K562 (cell line): ENCODE measurements at regions not wholly inside any gene's neighbourhood (a gene's known extent, or its start where the extent isn't known, plus 50 kb on each side); places are given as distances from the start of the nearest gene placed in this dataset.

ENCODE experiments used
- ATAC-seq: fragments of 200-7000 bp; cut with Tn5 transposase; 3 replicates; pipeline ENCODE4 v1.9.1; 2020; ENCODE audit warnings: moderate library complexity
- BruUV-seq: library from RNA; stranded (reverse); fragments of 400-500 nt; replicated peaks from 2 replicates; lab custom pipeline; 2021; lab: Mats Ljungman, UMichigan
- CTCF ChIA-PET: fragments of 300-600 bp; formaldehyde crosslinking; extraction: SDS; loops from one replicate; lab custom pipeline; 2021; ENCODE audit warnings: low intra/inter-chr PET ratio; lab: Yijun Ruan, JAX
- POLR2A ChIA-PET: fragments of 300-600, 350-650 bp; sonication (Branson Sonifier 250); formaldehyde crosslinking; extraction: SDS; loops from one replicate; lab custom pipeline; 2021; ENCODE audit warnings: antibody characterized with exemption, inconsistent platforms; lab: Yijun Ruan, JAX
- DNase-seq, 4 experiments: peaks; one replicate each; pipeline versions ENCODE4 v3.0.0 to v3.0.0-alpha.2; 2011 to 2018; ENCODE audit warnings: low spot score in 3 of 4, mixed read lengths in 3 of 4; ENCODE audit errors: extremely low read depth in 1 of 4
- FAIRE-seq: peaks from 2 replicates; lab custom pipeline; 2011; peaks lifted over from hg19 to GRCh38; lab: Jason Lieb, UNC
- H2AFZ ChIP-seq: 2 replicates; pipeline ENCODE4 v1.6.0; 2011; ENCODE audit warnings: low read depth, low read length, control low read depth, inconsistent platforms
- H3K27ac ChIP-seq: fragments of 200-600 bp; 3 replicates; pipeline ENCODE4 v1.8.0; 2011; ENCODE audit warnings: low read depth, mild to moderate bottlenecking, control low read depth, inconsistent platforms, low read length, moderate library complexity, mixed read lengths; ENCODE audit errors: extremely low read depth
- H3K27me3 ChIP-seq, 2 experiments: fragments of 300-600 bp in 1 of 2; 2 replicates in 1 of 2; 3 replicates in 1 of 2; pipeline versions ENCODE4 v1.6.0 to v1.8.0; 2011; ENCODE audit warnings: inconsistent platforms in 2 of 2, low read length in 2 of 2, mild to moderate bottlenecking in 1 of 2, mixed read lengths in 1 of 2, moderate library complexity in 1 of 2; ENCODE audit not compliant: control insufficient read depth in 2 of 2, insufficient read depth in 2 of 2
- H3K36me3 ChIP-seq: fragments of 300-600 bp; 3 replicates; pipeline ENCODE4 v1.8.0; 2011; ENCODE audit warnings: mild to moderate bottlenecking, low read length, inconsistent platforms; ENCODE audit not compliant: control insufficient read depth, insufficient read depth
- H3K4me1 ChIP-seq, 2 experiments: fragments of 200-600 bp in 1 of 2; replicated peaks in 1 of 2; 2 replicates in 1 of 2; 3 replicates in 1 of 2; pipeline versions ENCODE4 v1.5.1 to v1.8.0; 2011; ENCODE audit warnings: inconsistent platforms in 2 of 2, low read length in 2 of 2, mild to moderate bottlenecking in 1 of 2, mixed read lengths in 1 of 2, moderate library complexity in 1 of 2; ENCODE audit not compliant: control insufficient read depth in 2 of 2, insufficient read depth in 2 of 2
- H3K4me2 ChIP-seq: 2 replicates; pipeline ENCODE4 v1.6.1; 2011; ENCODE audit warnings: low read length, control low read depth, inconsistent platforms, mixed read lengths; ENCODE audit not compliant: insufficient read depth
- H3K4me3 ChIP-seq: fragments of 200-600 bp; sonication (generic), shearing (Covaris generic); 2 replicates; pipeline ENCODE4 v1.5.1; 2016; ENCODE audit warnings: control low read depth, inconsistent platforms
- H3K79me2 ChIP-seq: fragments of 200-600 bp; 3 replicates; pipeline ENCODE4 v1.8.0; 2011; ENCODE audit warnings: low read length, inconsistent platforms; ENCODE audit not compliant: control insufficient read depth, insufficient read depth
- H3K9ac ChIP-seq, 2 experiments: 2 replicates each; pipeline versions ENCODE4 v1.6.0 to v1.6.1; 2011; ENCODE audit warnings: low read depth in 2 of 2, low read length in 2 of 2, control low read depth in 1 of 2, inconsistent platforms in 1 of 2, mild to moderate bottlenecking in 1 of 2, mixed read lengths in 1 of 2; ENCODE audit not compliant: insufficient read depth in 1 of 2
- H3K9me1 ChIP-seq: one replicate; pipeline ENCODE4 v1.6.0; 2011; ENCODE audit warnings: inconsistent platforms, mild to moderate bottlenecking, low read length, moderate library complexity; ENCODE audit not compliant: control insufficient read depth, insufficient read depth
- H3K9me3 ChIP-seq: replicated peaks from 2 replicates; pipeline ENCODE4 v1.5.1; 2011; ENCODE audit warnings: low read depth, low read length, inconsistent platforms; ENCODE audit not compliant: control insufficient read depth, insufficient read depth
- H4K20me1 ChIP-seq: replicated peaks from 2 replicates; pipeline ENCODE4 v1.6.1; 2011; ENCODE audit warnings: low read length, inconsistent platforms, mixed read lengths; ENCODE audit not compliant: control insufficient read depth, insufficient read depth
- DEAF1 ChIP-seq: fragments of 450-650 bp; formaldehyde crosslinking; IDR thresholded peaks from 2 replicates; pipeline ENCODE4 v1.4.0; 2020; ENCODE audit warnings: mild to moderate bottlenecking, moderate library complexity
- JUN ChIP-seq, 2 experiments: sonication (generic) in 1 of 2; formaldehyde crosslinking in 1 of 2; IDR thresholded peaks; 2 replicates each; pipeline versions ENCODE4 v1.6.1 to v1.8.0; 2012 to 2022; ENCODE audit warnings: borderline replicate concordance in 2 of 2, mild to moderate bottlenecking in 2 of 2, improper control_type of control experiment in 1 of 2, low read depth in 1 of 2, low read length in 1 of 2, missing genetic modification reagents in 1 of 2
- RBM17 ChIP-seq: fragments of 200-400 bp; formaldehyde crosslinking; IDR thresholded peaks from 2 replicates; pipeline ENCODE4 v1.6.1; 2017; ENCODE audit warnings: low read depth, mild to moderate bottlenecking, low read length, borderline replicate concordance
- TEAD4 ChIP-seq, 2 experiments: sonication (generic) in 1 of 2; formaldehyde crosslinking in 1 of 2; IDR thresholded peaks; 2 replicates each; pipeline versions ENCODE4 v1.6.1 to v1.8.0; 2012 to 2022; ENCODE audit warnings: borderline replicate concordance in 1 of 2, inconsistent platforms in 1 of 2, low read length in 1 of 2, mild to moderate bottlenecking in 1 of 2, missing genetic modification reagents in 1 of 2
- ZNF507 ChIP-seq: conservative IDR thresholded peaks from 2 replicates; pipeline ENCODE4 v1.6.1; 2017; ENCODE audit warnings: missing genetic modification characterization, missing compliant biosample characterization
- WGBS: fragments of 100-300 bp; shearing (Covaris generic); methylation state at CpG from one replicate; pipeline ENCODE4 v1.1.6; 2016; ENCODE audit warnings: low coverage, mixed read lengths; ENCODE audit not compliant: insufficient coverage; ENCODE audit errors: missing lambda C conversion rate; 5-methylcytosine and 5-hydroxymethylcytosine counted together
- in situ Hi-C: fragments of 300-500 bp; cut with MboI; formaldehyde crosslinking; loops from 4 replicates; pipeline ENCODE4 v1.15.0; 2018; ENCODE audit warnings: inconsistent platforms, mixed read lengths
- intact Hi-C: fragments of 100-400 bp; cut with micrococcal nuclease; formaldehyde crosslinking; loops from 2 replicates; pipeline ENCODE4 v1.14.2; 2022
- TF ChIP-seq, protein P1 (sequence below), 3 experiments: IDR thresholded peaks in 2 of 3; conservative IDR thresholded peaks in 1 of 3; 2 replicates each; pipeline ENCODE4 v1.5.1; 2011 to 2012; ENCODE audit warnings: low read length in 3 of 3, mild to moderate bottlenecking in 3 of 3, control low read depth in 2 of 3, improper control_type of control experiment in 1 of 3, inconsistent platforms in 1 of 3, low read depth in 1 of 3, mixed read lengths in 1 of 3, moderate library complexity in 1 of 3; ENCODE audit not compliant: insufficient read depth in 2 of 3
- TF ChIP-seq, protein P2 (sequence below), 2 experiments: fragments of 450-650 bp in 1 of 2; sonication (generic) in 1 of 2; formaldehyde crosslinking in 1 of 2; IDR thresholded peaks; 2 replicates each; pipeline versions ENCODE4 v1.7.1 to v1.9.0; 2016 to 2022; ENCODE audit warnings: inconsistent platforms in 1 of 2, mild to moderate bottlenecking in 1 of 2, missing genetic modification reagents in 1 of 2

- BruUV-seq: no TSS peak
- 8% methylated on average over 1 of the region's 1 CpG for WGBS
- DNase-seq: peak in 3 of 4 experiments; percentile 18 to 57 (median 45)
- Histone ChIP-seq H3K9ac (no peak overlapping the region), H2AFZ (no peak overlapping the region), H3K36me3 (no peaks in the 10 kb centered on the region), H3K79me2 (no peaks in the 10 kb centered on the region), H3K4me2 (no peak overlapping the region), H3K27ac (no peak overlapping the region), H4K20me1 (no peaks in the 10 kb centered on the region), H3K9me1 (no peaks in the 10 kb centered on the region), H3K4me1 (no peaks in the 10 kb centered on the region), H3K9me3 (no peaks in the 10 kb centered on the region), H3K4me3 (no peak overlapping the region), H3K27me3 (no peaks in the 10 kb centered on the region)
- FAIRE-seq: peak; percentile 84
- ATAC-seq: peak; percentile 87
- POLR2A ChIA-PET: interaction anchor here (1.2 kb wide), 1 partner anchor 95 kb away, joined by 3 read pairs; no protein-coding TSS in a partner anchor
- intact Hi-C loops: loop anchor here (1.0 kb wide), 2 partner anchors 111 to 205 kb away; no protein-coding TSS in a partner anchor
- in situ Hi-C loops: no loop called here
- CTCF ChIA-PET: interaction anchor here (1.1 to 1.6 kb wide), 3 partner anchors 110 to 844 kb away, joined by 3 to 6 read pairs (median 4); no protein-coding TSS in a partner anchor
- TF ChIP-seq ZNF507 (no peak), DEAF1 (CRISPR knock-in tag) (peak; percentile 50), TEAD4 (IDR thresholded peaks at IDR 0.05; ENCODE audit: low read length) (no peak), TEAD4 (CRISPR knock-in tag; IDR thresholded peaks at IDR 0.05; ENCODE audit: borderline replicate concordance) (no peak), JUN (IDR thresholded peaks at IDR 0.05; ENCODE audit: borderline replicate concordance, low read depth, low read length) (no peak), JUN (CRISPR knock-in tag; IDR thresholded peaks at IDR 0.05; ENCODE audit: borderline replicate concordance) (no peak), RBM17 (no peak)
- TF ChIP-seq, protein P1, sequence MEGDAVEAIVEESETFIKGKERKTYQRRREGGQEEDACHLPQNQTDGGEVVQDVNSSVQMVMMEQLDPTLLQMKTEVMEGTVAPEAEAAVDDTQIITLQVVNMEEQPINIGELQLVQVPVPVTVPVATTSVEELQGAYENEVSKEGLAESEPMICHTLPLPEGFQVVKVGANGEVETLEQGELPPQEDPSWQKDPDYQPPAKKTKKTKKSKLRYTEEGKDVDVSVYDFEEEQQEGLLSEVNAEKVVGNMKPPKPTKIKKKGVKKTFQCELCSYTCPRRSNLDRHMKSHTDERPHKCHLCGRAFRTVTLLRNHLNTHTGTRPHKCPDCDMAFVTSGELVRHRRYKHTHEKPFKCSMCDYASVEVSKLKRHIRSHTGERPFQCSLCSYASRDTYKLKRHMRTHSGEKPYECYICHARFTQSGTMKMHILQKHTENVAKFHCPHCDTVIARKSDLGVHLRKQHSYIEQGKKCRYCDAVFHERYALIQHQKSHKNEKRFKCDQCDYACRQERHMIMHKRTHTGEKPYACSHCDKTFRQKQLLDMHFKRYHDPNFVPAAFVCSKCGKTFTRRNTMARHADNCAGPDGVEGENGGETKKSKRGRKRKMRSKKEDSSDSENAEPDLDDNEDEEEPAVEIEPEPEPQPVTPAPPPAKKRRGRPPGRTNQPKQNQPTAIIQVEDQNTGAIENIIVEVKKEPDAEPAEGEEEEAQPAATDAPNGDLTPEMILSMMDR (IDR thresholded peaks at IDR 0.05 in 2 of 3, conservative IDR thresholded peaks at IDR 0.05 in 1 of 3; ENCODE audit: insufficient read depth in 2 of 3, low read depth in 1 of 3, low read length in 3 of 3): peak; percentile 68 to 77 (median 72)
- TF ChIP-seq, protein P2, sequence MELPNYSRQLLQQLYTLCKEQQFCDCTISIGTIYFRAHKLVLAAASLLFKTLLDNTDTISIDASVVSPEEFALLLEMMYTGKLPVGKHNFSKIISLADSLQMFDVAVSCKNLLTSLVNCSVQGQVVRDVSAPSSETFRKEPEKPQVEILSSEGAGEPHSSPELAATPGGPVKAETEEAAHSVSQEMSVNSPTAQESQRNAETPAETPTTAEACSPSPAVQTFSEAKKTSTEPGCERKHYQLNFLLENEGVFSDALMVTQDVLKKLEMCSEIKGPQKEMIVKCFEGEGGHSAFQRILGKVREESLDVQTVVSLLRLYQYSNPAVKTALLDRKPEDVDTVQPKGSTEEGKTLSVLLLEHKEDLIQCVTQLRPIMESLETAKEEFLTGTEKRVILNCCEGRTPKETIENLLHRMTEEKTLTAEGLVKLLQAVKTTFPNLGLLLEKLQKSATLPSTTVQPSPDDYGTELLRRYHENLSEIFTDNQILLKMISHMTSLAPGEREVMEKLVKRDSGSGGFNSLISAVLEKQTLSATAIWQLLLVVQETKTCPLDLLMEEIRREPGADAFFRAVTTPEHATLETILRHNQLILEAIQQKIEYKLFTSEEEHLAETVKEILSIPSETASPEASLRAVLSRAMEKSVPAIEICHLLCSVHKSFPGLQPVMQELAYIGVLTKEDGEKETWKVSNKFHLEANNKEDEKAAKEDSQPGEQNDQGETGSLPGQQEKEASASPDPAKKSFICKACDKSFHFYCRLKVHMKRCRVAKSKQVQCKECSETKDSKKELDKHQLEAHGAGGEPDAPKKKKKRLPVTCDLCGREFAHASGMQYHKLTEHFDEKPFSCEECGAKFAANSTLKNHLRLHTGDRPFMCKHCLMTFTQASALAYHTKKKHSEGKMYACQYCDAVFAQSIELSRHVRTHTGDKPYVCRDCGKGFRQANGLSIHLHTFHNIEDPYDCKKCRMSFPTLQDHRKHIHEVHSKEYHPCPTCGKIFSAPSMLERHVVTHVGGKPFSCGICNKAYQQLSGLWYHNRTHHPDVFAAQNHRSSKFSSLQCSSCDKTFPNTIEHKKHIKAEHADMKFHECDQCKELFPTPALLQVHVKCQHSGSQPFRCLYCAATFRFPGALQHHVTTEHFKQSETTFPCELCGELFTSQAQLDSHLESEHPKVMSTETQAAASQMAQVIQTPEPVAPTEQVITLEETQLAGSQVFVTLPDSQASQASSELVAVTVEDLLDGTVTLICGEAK (IDR thresholded peaks at IDR 0.05): no peak
- TF ChIP-seq, protein P2 (CRISPR knock-in tag; IDR thresholded peaks at IDR 0.05): no peak
These were observed 120.1 kb downstream of the ZNF622 start for GRCh38 chr5:16345454-16345853.
